Fibroblast of skin of left biceps (primary cell): ENCODE measurements at regions not wholly inside any gene's neighbourhood (a gene's known extent, or its start where the extent isn't known, plus 50 kb on each side); places are given as distances from the start of the nearest gene placed in this dataset.
"Not testable (repeated sequence)": the region's sequence is repeated elsewhere in the genome, so short reads cannot be mapped to it uniquely, and the experiment has no call there.

Source experiments
- DNase-seq, 2 experiments: peaks; one replicate each; pipeline ENCODE4 v3.0.0-alpha.2; 2013; ENCODE audit warnings: low read depth in 2 of 2

- no peak for DNase-seq
Observed at GRCh38 chr18:5021558-5021957, 175.5 kb downstream of the AKAIN1 start.

- no peak for DNase-seq
Observed at GRCh38 chr18:5015213-5015612, 181.8 kb downstream of the AKAIN1 start.

DNA sequence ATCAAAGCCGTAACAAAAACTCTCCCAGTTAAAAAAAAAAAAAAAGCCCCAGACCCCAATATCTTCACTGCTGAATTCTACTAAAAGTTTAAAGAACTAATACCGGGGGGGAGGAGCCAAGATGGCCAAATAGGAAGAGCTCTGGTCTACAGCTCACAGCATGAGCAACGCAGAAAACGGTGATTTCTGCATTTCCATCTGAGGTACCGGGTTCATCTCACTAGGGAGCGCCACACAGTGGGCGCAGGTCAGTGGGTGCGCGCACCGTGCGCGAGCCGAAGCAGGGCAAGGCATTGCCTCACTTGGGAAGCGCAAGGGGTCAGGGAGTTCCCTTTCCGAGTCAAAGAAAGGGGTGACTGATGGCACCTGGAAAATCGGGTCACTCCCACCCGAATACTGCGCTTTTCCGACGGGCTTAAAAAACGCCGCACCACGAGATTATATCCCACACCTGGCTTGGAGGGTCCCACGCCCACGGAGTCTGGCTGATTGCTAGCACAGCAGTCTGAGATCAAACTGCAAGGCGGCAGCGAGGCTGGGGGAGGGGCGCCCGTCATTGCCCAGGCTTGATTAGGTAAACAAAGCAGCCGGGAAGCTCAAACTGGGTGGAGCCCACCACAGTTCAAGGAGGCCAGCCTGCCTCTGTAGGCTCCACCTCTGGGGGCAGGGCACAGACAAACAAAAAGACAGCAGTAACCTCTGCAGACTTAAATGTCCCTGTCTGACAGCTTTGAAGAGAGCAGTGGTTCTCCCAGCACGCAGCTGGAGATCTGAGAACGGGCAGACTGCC, 192.8 kb downstream of the AKAIN1 start:
- not testable (repeated sequence) for DNase-seq

DNA sequence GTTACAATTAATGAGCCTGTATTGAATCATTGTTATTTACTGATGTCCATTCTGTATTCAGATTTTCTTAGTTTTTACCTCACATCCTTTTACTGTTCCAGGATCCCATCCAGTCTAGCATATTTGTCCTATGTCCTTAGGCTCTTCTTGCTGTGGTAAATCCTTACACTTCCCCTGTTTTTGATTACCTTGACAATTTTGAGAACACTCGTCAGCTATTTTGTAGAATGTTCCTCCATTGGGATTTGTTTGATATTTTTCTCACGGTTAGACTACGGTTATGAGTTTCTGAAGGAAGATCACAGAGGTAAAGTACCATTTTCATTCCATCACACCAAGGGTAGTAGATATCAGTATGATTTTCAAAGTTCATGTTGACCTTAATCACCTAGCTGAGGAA, 202.3 kb downstream of the AKAIN1 start:
- no peak for DNase-seq

- DNase-seq: no peak
Observed at GRCh38 chr18:4987452-4988405, 209.3 kb downstream of the AKAIN1 start.

GRCh38 chr18:4986677-4987076, 210.4 kb downstream of the AKAIN1 start:
- no peak for DNase-seq

- DNase-seq: no peak
Observed at GRCh38 chr18:4986066-4986465, 211.0 kb downstream of the AKAIN1 start.

GRCh38 chr18:4961121-4961909, 235.7 kb downstream of the AKAIN1 start:
- DNase-seq: no peak

- DNase-seq: no peak
Observed at GRCh38 chr18:4960578-4960977, 236.5 kb downstream of the AKAIN1 start.

GRCh38 chr18:4931209-4931608, 265.8 kb downstream of the AKAIN1 start:
- no peak for DNase-seq

DNA sequence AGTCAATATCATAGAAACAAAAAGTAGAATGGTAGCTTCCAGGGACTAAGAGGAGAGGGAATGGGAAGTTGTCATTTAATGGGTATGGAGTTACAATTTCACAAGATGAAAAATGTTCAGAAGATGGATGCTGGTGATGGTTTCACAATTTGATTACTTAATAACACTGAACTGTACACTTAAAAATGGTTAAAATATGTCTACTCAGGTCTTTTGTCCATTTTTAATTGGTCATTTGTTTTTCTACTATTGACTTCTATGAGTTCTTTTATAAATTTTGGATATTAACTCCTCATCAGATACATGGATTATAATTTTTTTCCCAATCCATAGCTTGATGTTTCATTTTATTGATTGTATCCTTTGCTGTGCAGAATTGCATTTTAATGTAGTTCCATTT, 275.5 kb downstream of the AKAIN1 start:
- no peak for DNase-seq

GRCh38 chr18:4917509-4917908, 279.5 kb downstream of the AKAIN1 start:
- not testable (repeated sequence) for DNase-seq

- DNase-seq: no peak
Observed at GRCh38 chr18:4908328-4908727, 288.7 kb downstream of the AKAIN1 start.

DNA sequence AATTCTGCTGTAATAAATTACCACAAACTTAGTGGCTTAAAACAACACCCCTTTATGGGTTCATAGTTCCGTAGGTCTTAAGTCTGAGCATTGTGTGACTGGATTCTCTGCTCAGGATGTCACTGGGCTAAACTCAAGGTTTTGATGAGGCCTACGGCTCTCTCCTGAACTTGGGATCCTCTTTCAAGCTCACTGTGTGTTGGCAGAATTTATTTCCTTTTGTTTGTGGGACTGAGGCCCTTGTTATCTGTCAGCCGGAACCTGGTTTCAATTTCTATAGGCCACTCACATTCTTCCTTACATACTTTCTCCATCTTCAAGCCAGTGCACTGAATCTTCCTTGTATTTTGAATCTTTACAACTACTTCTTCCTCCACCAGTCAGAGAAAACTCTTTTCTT, 290.2 kb downstream of the AKAIN1 start:
- DNase-seq: no peak

DNA sequence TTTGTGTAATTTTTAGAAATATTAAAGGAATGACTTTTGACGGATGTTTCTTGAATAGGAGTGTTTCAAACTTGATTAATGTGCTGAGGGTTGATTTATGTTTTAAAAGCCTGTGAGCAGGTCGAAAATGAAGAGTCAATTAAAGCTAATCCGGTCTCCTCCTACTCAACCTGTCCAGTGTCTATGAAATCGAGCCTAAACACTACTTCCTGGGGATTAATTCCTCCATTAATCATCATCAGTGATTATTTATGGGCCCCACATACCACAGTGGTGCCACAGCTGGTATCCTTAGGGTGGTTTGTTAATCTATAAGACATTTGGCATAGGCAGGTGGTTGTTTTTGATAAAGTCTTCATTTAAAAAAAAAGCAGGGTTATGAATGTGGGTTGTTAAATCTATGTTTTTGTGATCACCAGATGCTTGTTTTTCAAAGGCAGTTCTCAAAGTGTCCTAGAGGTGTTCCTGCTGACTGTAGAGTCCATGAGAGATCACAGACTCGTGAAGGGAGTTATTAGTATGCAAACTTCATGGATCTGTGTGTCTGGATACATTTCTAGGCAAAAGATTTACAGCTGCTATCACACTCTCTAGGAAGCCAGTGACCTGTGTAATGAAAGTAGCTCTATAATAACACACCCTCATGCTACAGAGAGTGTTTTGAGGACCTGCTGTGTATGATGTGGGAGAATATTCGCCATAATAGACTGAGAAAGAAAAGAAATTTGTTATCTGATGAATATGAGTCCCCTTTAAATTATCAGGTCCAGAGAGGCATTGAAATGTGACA, 308.6 kb downstream of the AKAIN1 start:
- DNase-seq: no peak

DNA sequence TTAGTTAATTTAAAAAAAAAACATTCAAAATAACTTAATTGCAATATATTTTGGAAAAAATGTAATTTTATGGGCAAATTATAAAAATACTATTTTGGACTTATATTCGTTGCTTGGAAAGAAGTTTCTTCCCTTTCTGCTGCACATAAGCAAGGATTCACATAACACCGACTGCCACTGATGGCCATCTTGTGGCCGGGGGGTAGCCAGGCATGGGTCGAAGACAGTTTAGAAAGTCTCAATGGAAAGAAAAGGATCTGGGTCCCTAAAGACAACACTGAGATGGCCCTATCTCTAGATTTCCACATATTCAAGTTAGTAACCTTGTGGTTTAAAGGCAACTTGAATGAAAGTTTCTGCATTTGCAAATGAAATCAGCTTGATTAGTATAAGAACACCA, 318.6 kb downstream of the AKAIN1 start:
- DNase-seq: no peak

DNA sequence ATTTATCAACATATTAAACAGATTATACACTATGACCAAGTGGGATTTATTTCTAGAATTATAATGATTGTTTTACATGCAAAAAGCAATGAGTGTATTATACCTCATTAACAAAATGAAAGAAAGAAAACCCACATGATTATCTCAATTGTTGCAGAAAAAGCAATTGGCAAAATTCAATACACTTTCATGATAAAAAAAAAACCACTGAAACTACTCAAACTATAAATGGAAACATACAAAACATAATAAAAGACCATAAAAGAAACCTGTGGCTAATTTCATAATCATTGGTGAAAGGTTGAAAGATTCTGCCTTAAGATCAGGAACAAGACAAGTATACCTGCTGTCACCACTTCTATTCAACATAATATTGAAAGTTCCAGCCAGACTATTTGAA, 325.9 kb downstream of the AKAIN1 start:
- no peak for DNase-seq

- DNase-seq: no peak
Observed at GRCh38 chr18:4870177-4870773, 326.8 kb downstream of the AKAIN1 start.

GRCh38 chr18:4869155-4869554, 327.9 kb downstream of the AKAIN1 start:
- DNase-seq: no peak

- no peak for DNase-seq
Observed at GRCh38 chr18:4858379-4859127, 338.5 kb downstream of the AKAIN1 start.
